ENCODE measurements at regions not wholly inside any gene's neighbourhood (a gene's known extent, or its start where the extent isn't known, plus 50 kb on each side); places are given as distances from the start of the nearest gene placed in this dataset.

- TF ChIP-seq CTCF (IDR thresholded peaks at IDR 0.05), result no peak
- TF ChIP-seq POLR2AphosphoS5 (IDR thresholded peaks at IDR 0.05; ENCODE audit: insufficient read depth in 1 of 2, low read depth in 1 of 2), result no peak
- TF ChIP-seq POLR2A (IDR thresholded peaks at IDR 0.05), result no peak
Measured at GRCh38 chr5:33322632-33323031, 118.1 kb upstream of the TARS1 start.

All from vagina (tissue), 2 donors.